Femur (tissue), 1 donor: ENCODE measurements at regions not wholly inside any gene's neighbourhood (a gene's known extent, or its start where the extent isn't known, plus 50 kb on each side); places are given as distances from the start of the nearest gene placed in this dataset.
"Not testable (repeated sequence)": the region's sequence is repeated elsewhere in the genome, so short reads cannot be mapped to it uniquely, and the experiment has no call there.

Source experiments
- DNase-seq: peaks from one replicate; pipeline ENCODE4 v3.0.0-alpha.2; 2017

GRCh38 chr5:2112173-2113025 is 229.7 kb upstream of the IRX4 start:
- DNase-seq, result no peak

- no peak for DNase-seq
Measured at GRCh38 chr5:2111569-2112105, 228.9 kb upstream of the IRX4 start.

- DNase-seq, result no peak
Measured at GRCh38 chr5:2110934-2111462, 228.3 kb upstream of the IRX4 start.

- no peak for DNase-seq
Measured at GRCh38 chr5:2110137-2110933, 227.6 kb upstream of the IRX4 start.

GRCh38 chr5:2109566-2109965 is 226.8 kb upstream of the IRX4 start:
- no peak for DNase-seq

GRCh38 chr5:2106721-2107120 is 224.0 kb upstream of the IRX4 start:
- DNase-seq, result no peak

GRCh38 chr5:2105141-2105540 is 222.4 kb upstream of the IRX4 start:
- DNase-seq, result no peak

- DNase-seq, result no peak
Measured at GRCh38 chr5:2103940-2104339, 221.2 kb upstream of the IRX4 start.

GRCh38 chr5:2102819-2103776 is 220.4 kb upstream of the IRX4 start:
- DNase-seq, result no peak

- no peak for DNase-seq
Measured at GRCh38 chr5:2101685-2102084, 219.0 kb upstream of the IRX4 start.

- no peak for DNase-seq
Measured at GRCh38 chr5:2096887-2097505, 214.3 kb upstream of the IRX4 start.

GRCh38 chr5:2095011-2095410 is 212.3 kb upstream of the IRX4 start:
- no peak for DNase-seq

GRCh38 chr5:2094616-2094995 is 211.9 kb upstream of the IRX4 start:
- no peak for DNase-seq

- peak; percentile 37 for DNase-seq
Measured at GRCh38 chr5:2093859-2094615, 211.3 kb upstream of the IRX4 start.

GRCh38 chr5:2091921-2092320 is 209.2 kb upstream of the IRX4 start:
- no peak for DNase-seq

GRCh38 chr5:2087980-2088379 is 205.3 kb upstream of the IRX4 start:
- DNase-seq, result no peak

- no peak for DNase-seq
Measured at GRCh38 chr5:2075365-2075764, 192.6 kb upstream of the IRX4 start.

- no peak for DNase-seq
Measured at GRCh38 chr5:2071562-2071961, 188.8 kb upstream of the IRX4 start.

GRCh38 chr5:2070787-2071186 is 188.1 kb upstream of the IRX4 start:
- not testable (repeated sequence) for DNase-seq

GRCh38 chr5:2068531-2068930 is 185.8 kb upstream of the IRX4 start:
- no peak for DNase-seq

GRCh38 chr5:2066373-2066772 is 183.6 kb upstream of the IRX4 start:
- no peak for DNase-seq
